Activated CD4-positive, alpha-beta T cell treated with anti-CD3 and anti-CD28 coated beads for 36 hours (primary cell): ENCODE measurements at regions not wholly inside any gene's neighbourhood (a gene's known extent, or its start where the extent isn't known, plus 50 kb on each side); places are given as distances from the start of the nearest gene placed in this dataset.

ENCODE experiments used
- ATAC-seq: fragments of 200-7000 bp; cut with Tn5 transposase; one replicate; pipeline ENCODE4 v1.10.0; 2021; ENCODE audit warnings: mild to moderate bottlenecking, moderate library complexity
- CTCF ChIA-PET: fragments of 350-600 bp; sonication (Branson Sonifier 250); formaldehyde crosslinking; loops from one replicate; lab custom pipeline; 2021; ENCODE audit warnings: antibody characterized with exemption; lab: Charles Lee
- POLR2A ChIA-PET: fragments of 350-600 bp; sonication (Branson Sonifier 250); formaldehyde crosslinking; loops from one replicate; lab custom pipeline; 2021; ENCODE audit warnings: antibody characterized with exemption, inconsistent platforms; lab: Charles Lee
- DNase-seq: peaks from one replicate; pipeline ENCODE4 v3.0.0-alpha.2; 2020
- H3K27ac Mint-ChIP-seq: one replicate; pipeline ENCODE4 v1.8.0; 2021; ENCODE audit warnings: mixed read lengths
- H3K27me3 Mint-ChIP-seq: one replicate; pipeline ENCODE4 v1.8.0; 2021; ENCODE audit warnings: mixed read lengths
- H3K36me3 Mint-ChIP-seq: one replicate; pipeline ENCODE4 v1.8.0; 2021; ENCODE audit warnings: low read depth, mixed read lengths
- H3K4me1 Mint-ChIP-seq: one replicate; pipeline ENCODE4 v1.8.0; 2021; ENCODE audit warnings: mixed read lengths
- H3K4me3 Mint-ChIP-seq: one replicate; pipeline ENCODE4 v1.8.0; 2021; ENCODE audit warnings: mild to moderate bottlenecking, moderate library complexity, mixed read lengths
- H3K9me3 Mint-ChIP-seq: one replicate; pipeline ENCODE4 v1.8.0; 2021; ENCODE audit warnings: low read depth, mixed read lengths
- intact Hi-C, 2 experiments: fragments of 100-400 bp; cut with DNase I in 1 of 2; cut with micrococcal nuclease in 1 of 2; formaldehyde crosslinking; loops; one replicate each; pipeline versions ENCODE4 v1.14.2 to v1.15.1; 2022 to 2024; cut with DNase I, micrococcal nuclease

- Mint-ChIP-seq H3K36me3 (no peaks in the 10 kb centered on the region), H3K4me1 (peaks cover 7% of the 10 kb centered on the region), H3K4me3 (no peak overlapping the region), H3K27ac (no peak overlapping the region), H3K27me3 (no peaks in the 10 kb centered on the region), H3K9me3 (no peaks in the 10 kb centered on the region)
- CTCF ChIA-PET = interaction anchor here (1.0 kb wide), 1 partner anchor 10 kb away, joined by 3 read pairs; no protein-coding TSS in a partner anchor
- POLR2A ChIA-PET = no interaction called here
- intact Hi-C loops = no loop called here
- ATAC-seq (peak; percentile 57), DNase-seq (no peak)
Observed at GRCh38 chr9:31597977-31598376, 786.5 kb upstream of the ACO1 start.

- no peak overlapping the region for H3K4me3 Mint-ChIP-seq
- ATAC-seq (no peak), DNase-seq (no peak)
- CTCF ChIA-PET = interaction anchor here (1.1 kb wide), 1 partner anchor 495 kb away, joined by 4 read pairs; no protein-coding TSS in a partner anchor
- intact Hi-C loops = no loop called here
- H3K36me3 Mint-ChIP-seq = no peaks in the 10 kb centered on the region
- H3K27me3 Mint-ChIP-seq = peaks cover 2% of the 10 kb centered on the region
- peaks cover 7% of the 10 kb centered on the region for H3K4me1 Mint-ChIP-seq
- POLR2A ChIA-PET = no interaction called here
- no peaks in the 10 kb centered on the region for H3K9me3 Mint-ChIP-seq
- H3K27ac Mint-ChIP-seq = no peak overlapping the region
Observed at GRCh38 chr9:31601666-31602065, 782.8 kb upstream of the ACO1 start.

GRCh38 chr9:31604531-31604930, 779.9 kb upstream of the ACO1 start:
- CTCF ChIA-PET = no interaction called here
- POLR2A ChIA-PET = no interaction called here
- intact Hi-C loops = no loop called here
- no peak overlapping the region for H3K4me3 Mint-ChIP-seq
- H3K36me3 Mint-ChIP-seq = no peaks in the 10 kb centered on the region
- peaks cover 4% of the 10 kb centered on the region for H3K27me3 Mint-ChIP-seq
- no peaks in the 10 kb centered on the region for H3K9me3 Mint-ChIP-seq
- no peak overlapping the region for H3K27ac Mint-ChIP-seq
- ATAC-seq (no peak), DNase-seq (no peak)
- H3K4me1 Mint-ChIP-seq = no peaks in the 10 kb centered on the region

- ATAC-seq (no peak), DNase-seq (no peak)
- intact Hi-C loops = no loop called here
- Mint-ChIP-seq H3K9me3 (no peaks in the 10 kb centered on the region), H3K4me3 (no peak overlapping the region), H3K27ac (no peak overlapping the region), H3K36me3 (no peaks in the 10 kb centered on the region), H3K4me1 (no peaks in the 10 kb centered on the region), H3K27me3 (peaks cover 4% of the 10 kb centered on the region)
- ChIA-PET POLR2A (no interaction called here), CTCF (no interaction called here)
Observed at GRCh38 chr9:31605164-31605563, 779.3 kb upstream of the ACO1 start.

- H3K4me3 Mint-ChIP-seq = no peak overlapping the region
- intact Hi-C loops = no loop called here
- ChIA-PET POLR2A (no interaction called here), CTCF (no interaction called here)
- H3K27me3 Mint-ChIP-seq = peaks cover 4% of the 10 kb centered on the region
- H3K27ac Mint-ChIP-seq = no peak overlapping the region
- H3K9me3 Mint-ChIP-seq = no peaks in the 10 kb centered on the region
- no peak for DNase-seq
- H3K36me3 Mint-ChIP-seq = no peaks in the 10 kb centered on the region
- no peak for ATAC-seq
- no peaks in the 10 kb centered on the region for H3K4me1 Mint-ChIP-seq
Observed at GRCh38 chr9:31606678-31607077, 777.8 kb upstream of the ACO1 start.

GRCh38 chr9:31608416-31608815, 776.0 kb upstream of the ACO1 start:
- no peak for ATAC-seq
- intact Hi-C loops = no loop called here
- DNase-seq = no peak
- Mint-ChIP-seq H3K4me1 (no peaks in the 10 kb centered on the region), H3K27me3 (peaks cover 4% of the 10 kb centered on the region), H3K4me3 (no peak overlapping the region), H3K27ac (no peak overlapping the region), H3K9me3 (no peaks in the 10 kb centered on the region), H3K36me3 (no peaks in the 10 kb centered on the region)
- ChIA-PET POLR2A (no interaction called here), CTCF (interaction anchor here (1.0 kb wide), 1 partner anchor 10 kb away, joined by 3 read pairs; no protein-coding TSS in a partner anchor)

- CTCF ChIA-PET = interaction anchor here (1.0 kb wide), 1 partner anchor 11 kb away, joined by 3 read pairs; no protein-coding TSS in a partner anchor
- Mint-ChIP-seq H3K27ac (no peak overlapping the region), H3K27me3 (peaks cover 4% of the 10 kb centered on the region), H3K4me1 (no peaks in the 10 kb centered on the region), H3K36me3 (no peaks in the 10 kb centered on the region), H3K9me3 (no peaks in the 10 kb centered on the region), H3K4me3 (no peak overlapping the region)
- DNase-seq (no peak), ATAC-seq (no peak)
- intact Hi-C loops = no loop called here
- POLR2A ChIA-PET = no interaction called here
Observed at GRCh38 chr9:31608881-31609280, 775.6 kb upstream of the ACO1 start.

GRCh38 chr9:31612336-31613030, 772.0 kb upstream of the ACO1 start:
- Mint-ChIP-seq H3K9me3 (no peaks in the 10 kb centered on the region), H3K27ac (no peak overlapping the region), H3K27me3 (no peaks in the 10 kb centered on the region), H3K4me3 (no peak overlapping the region), H3K4me1 (no peaks in the 10 kb centered on the region), H3K36me3 (no peaks in the 10 kb centered on the region)
- DNase-seq = no peak
- ChIA-PET CTCF (no interaction called here), POLR2A (no interaction called here)
- intact Hi-C loops = no loop called here
- ATAC-seq = no peak

GRCh38 chr9:31615966-31616365, 768.5 kb upstream of the ACO1 start:
- H3K27me3 Mint-ChIP-seq = no peaks in the 10 kb centered on the region
- DNase-seq (no peak), ATAC-seq (no peak)
- intact Hi-C loops = no loop called here
- no peak overlapping the region for H3K27ac Mint-ChIP-seq
- CTCF ChIA-PET = no interaction called here
- H3K9me3 Mint-ChIP-seq = no peaks in the 10 kb centered on the region
- H3K4me3 Mint-ChIP-seq = no peak overlapping the region
- no peaks in the 10 kb centered on the region for H3K36me3 Mint-ChIP-seq
- H3K4me1 Mint-ChIP-seq = no peaks in the 10 kb centered on the region
- POLR2A ChIA-PET = no interaction called here

- ChIA-PET POLR2A (no interaction called here), CTCF (no interaction called here)
- no peak for ATAC-seq
Observed at GRCh38 chr9:31623511-31623910, 760.9 kb upstream of the ACO1 start.

GRCh38 chr9:31629292-31629691, 755.2 kb upstream of the ACO1 start:
- POLR2A ChIA-PET = no interaction called here
- intact Hi-C loops = no loop called here

More at GRCh38 chr9:31623511-31623910, 760.9 kb upstream of the ACO1 start:
- no peaks in the 10 kb centered on the region for H3K36me3 Mint-ChIP-seq
- H3K27ac Mint-ChIP-seq = no peak overlapping the region
- H3K4me1 Mint-ChIP-seq = no peaks in the 10 kb centered on the region
- H3K4me3 Mint-ChIP-seq = no peak overlapping the region
- intact Hi-C loops = no loop called here
- no peaks in the 10 kb centered on the region for H3K27me3 Mint-ChIP-seq
- DNase-seq = no peak
- no peaks in the 10 kb centered on the region for H3K9me3 Mint-ChIP-seq

GRCh38 chr9:31637265-31637664, 747.2 kb upstream of the ACO1 start:
- ChIA-PET POLR2A (no interaction called here), CTCF (interaction anchor here (0.6 kb wide), 1 partner anchor 482 kb away, joined by 3 read pairs; no protein-coding TSS in a partner anchor)
- no peaks in the 10 kb centered on the region for H3K36me3 Mint-ChIP-seq
- no peak overlapping the region for H3K27ac Mint-ChIP-seq
- no peaks in the 10 kb centered on the region for H3K27me3 Mint-ChIP-seq
- no peaks in the 10 kb centered on the region for H3K9me3 Mint-ChIP-seq
- intact Hi-C loops = loop anchor here in 1 of 2 experiments (10.0 kb wide), 1 partner anchor 618 kb away; no protein-coding TSS in a partner anchor
- no peak for ATAC-seq
- peaks cover 4% of the 10 kb centered on the region for H3K4me1 Mint-ChIP-seq
- no peak for DNase-seq
- no peak overlapping the region for H3K4me3 Mint-ChIP-seq

More at GRCh38 chr9:31629292-31629691, 755.2 kb upstream of the ACO1 start:
- ATAC-seq (no peak), DNase-seq (no peak)
- no peaks in the 10 kb centered on the region for H3K9me3 Mint-ChIP-seq
- CTCF ChIA-PET = no interaction called here
- H3K4me3 Mint-ChIP-seq = no peak overlapping the region
- H3K4me1 Mint-ChIP-seq = no peaks in the 10 kb centered on the region
- H3K27ac Mint-ChIP-seq = no peak overlapping the region
- H3K36me3 Mint-ChIP-seq = no peaks in the 10 kb centered on the region
- no peaks in the 10 kb centered on the region for H3K27me3 Mint-ChIP-seq
